ENCODE measurements at regions not wholly inside any gene's neighbourhood (a gene's known extent, or its start where the extent isn't known, plus 50 kb on each side); places are given as distances from the start of the nearest gene placed in this dataset.

DNA sequence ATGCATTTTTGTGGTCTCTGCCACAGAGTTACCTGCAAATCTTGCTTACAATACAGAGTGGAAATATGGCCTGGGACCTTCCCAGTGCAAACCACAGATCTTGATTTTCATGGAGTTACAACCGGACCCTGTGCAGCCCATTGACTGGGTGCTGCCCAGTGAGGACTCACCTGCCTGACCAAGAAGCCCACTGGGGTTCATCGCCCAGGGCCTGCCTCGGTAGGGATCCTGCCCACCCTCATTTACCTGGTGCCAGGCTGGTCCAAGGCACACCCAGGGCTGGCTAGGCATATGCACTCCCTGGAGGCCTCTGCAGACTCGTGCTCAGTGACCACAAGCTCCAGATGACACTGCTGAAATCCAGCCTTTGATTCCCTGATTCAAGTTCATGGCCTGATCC lies 572.7 kb downstream of the NPHP4 start:
- no peak for DNase-seq (ENCODE audit: low spot score)

DNA sequence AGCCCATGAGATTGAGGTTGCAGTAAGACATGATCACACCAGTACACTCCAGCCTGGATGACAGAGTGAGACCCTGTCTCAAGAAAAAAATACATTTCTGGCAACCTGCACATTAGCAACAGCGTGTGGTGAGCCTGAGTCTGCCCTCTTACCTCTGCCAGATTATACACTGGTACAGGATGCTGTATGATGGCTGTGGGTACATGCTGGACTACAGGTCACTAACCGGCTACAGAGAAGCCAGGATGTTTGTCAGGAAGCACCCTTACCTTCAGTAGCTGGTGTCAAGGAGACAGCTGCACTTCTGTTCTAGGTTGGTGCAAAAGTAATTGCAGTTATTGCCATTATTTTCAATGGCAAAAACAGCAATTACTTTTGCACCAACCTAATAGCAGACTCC lies 575.7 kb downstream of the NPHP4 start:
- no peak for DNase-seq (ENCODE audit: low spot score)

DNA sequence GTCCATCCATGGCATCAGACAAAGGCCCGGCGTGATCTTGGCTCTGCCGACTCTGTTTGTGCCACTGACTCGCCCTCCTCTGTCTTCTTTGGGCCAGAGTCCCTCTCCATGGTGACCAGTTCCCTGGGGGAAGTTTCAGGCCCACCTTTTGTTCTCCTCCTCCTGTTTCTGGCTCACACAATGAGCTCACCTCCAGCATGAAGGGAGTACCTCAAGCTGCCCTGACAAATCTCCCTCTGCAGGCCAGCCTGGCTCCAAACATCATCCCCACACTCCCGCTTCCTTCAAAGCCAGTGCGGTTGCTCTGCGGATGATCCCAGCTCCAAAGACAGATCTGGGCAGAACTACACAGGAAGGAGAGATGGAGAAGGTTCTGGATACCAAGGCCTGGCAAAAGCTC lies 576.6 kb downstream of the NPHP4 start:
- DNase-seq (ENCODE audit: low spot score), result no peak

DNA sequence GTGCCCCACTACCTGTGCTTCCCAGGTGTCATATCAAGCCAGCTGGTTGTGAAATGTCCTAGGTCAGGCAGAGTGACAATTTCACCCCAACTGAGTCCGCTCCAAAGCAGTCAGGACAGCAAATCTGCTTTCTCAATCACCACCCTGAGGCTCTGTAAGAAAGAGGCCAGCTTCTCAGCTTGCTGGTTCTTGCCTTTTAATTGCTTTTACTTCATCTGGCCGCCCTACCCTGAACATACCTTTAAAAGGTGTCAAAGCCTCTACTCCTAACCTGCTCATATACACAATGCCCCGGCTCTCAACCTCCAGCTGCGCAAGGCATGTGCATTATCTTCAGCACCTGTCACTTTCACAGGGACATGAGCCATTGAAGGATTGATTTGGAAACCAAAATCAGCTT lies 581.6 kb downstream of the NPHP4 start:
- no peak for DNase-seq (ENCODE audit: low spot score)

DNA sequence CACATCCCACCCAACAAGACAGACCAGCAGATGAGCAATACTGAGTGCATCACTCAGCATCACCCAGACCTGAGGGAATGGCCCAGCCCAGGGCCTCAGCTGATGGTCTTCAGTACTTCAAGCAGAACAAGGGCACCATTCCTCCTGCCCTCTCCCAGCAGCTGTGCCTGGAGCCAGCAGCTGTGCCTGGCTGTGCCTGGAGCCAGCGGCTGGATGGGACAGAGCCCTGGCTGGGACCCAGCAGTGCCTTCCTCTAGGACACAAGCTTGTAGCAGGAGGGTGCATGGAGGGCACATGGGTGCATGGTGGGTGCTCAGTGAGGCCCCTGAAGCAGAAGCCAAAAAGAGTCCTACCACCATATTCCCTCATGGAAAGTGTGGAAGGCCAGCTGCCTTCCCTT lies 583.8 kb downstream of the NPHP4 start:
- DNase-seq (ENCODE audit: low spot score), result no peak

DNA sequence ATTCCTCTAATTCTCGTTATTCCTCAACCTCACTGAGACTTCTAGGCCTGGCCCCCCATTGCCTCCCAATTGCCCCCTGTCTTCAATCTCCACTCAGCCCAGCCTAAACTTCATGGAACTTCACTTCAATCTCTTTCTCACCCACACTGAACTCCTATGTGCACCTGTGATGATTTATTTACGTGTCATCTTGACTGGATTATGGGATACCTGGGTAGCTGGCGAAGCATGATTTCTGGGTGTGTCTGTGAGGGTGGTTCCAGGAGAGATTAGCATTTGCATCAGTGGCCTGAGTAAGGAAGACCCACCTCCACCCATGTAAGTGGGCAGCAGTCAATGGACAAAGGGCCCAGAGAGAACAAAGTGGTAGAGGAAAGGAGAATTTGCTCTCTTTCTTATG lies 587.0 kb downstream of the NPHP4 start:
- DNase-seq (ENCODE audit: low spot score), result no peak

DNA sequence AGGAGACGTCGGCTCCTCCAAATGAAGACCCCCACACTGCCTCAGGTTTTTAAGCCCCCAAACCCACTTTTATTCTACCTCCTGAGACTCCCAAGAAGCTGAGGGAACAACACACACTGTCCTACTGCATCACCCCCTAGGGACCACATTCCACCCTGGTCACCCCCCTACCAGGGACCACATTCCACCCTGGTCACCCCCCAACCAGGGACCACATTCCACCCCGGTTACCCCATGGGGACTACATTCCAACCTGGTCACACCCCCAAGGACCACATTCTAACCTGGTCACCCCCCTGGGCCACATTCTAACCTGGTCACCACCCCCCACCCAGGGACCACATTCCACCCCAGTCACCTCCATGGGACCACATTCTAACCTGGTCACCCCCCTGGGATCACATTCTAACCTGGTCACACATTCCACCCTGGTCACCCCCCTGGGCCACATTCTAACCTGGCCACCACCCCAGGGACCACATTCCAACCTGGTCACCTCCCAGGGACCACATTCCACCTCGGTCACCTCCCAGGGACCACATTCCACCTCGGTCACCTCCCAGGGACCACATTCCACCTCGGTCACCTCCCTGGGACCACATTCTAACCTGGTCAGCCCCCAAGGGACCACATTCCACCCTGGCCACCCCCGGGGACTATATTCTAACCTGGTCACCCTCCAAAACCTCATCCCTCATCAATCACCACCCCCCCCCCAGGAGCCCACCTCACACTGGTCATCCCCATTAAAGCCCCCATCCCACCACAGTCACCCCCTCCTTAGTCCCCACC lies 587.6 kb downstream of the NPHP4 start:
- DNase-seq (ENCODE audit: low spot score), result no peak

DNA sequence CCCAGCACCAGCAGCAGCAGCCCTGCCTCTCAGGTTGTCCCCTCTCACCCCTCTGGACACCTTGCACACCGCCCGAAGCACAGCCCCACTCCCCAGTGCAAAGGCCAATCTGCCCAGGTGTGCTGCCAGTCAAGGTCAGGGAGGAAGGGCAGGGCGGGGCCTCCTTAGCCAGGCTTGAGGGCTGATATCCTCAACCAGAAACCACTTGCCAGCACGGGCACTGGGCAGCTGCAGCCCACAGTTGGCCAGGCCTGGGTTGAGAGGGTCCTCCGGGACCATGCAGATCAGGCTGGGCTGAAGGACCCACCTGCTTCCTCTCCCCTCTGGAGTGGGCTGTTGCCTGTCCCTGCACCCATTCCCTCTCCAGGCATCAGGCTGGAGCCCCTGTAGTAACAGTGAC lies 588.3 kb downstream of the NPHP4 start:
- no peak for DNase-seq (ENCODE audit: low spot score)

DNA sequence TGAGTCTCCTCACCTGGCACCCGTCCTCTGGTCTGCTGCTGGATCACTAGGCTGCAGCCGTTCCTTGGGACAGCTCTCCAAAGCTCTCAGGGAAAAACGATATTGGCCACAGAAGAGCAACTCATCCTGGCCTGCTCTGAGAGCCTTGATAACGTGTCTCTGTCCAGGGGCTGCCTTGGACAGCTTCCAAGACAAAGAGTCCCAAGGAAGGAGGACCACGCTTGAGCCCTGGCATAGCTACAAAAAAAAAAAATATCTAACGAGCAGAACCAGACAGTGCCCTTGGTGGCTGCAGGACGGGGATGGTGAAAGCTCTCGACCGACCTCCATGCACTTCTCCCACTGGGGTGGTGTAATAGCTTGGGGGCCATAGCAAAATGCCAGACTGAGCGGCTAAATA lies 589.6 kb downstream of the NPHP4 start:
- DNase-seq (ENCODE audit: low spot score), result no peak

DNA sequence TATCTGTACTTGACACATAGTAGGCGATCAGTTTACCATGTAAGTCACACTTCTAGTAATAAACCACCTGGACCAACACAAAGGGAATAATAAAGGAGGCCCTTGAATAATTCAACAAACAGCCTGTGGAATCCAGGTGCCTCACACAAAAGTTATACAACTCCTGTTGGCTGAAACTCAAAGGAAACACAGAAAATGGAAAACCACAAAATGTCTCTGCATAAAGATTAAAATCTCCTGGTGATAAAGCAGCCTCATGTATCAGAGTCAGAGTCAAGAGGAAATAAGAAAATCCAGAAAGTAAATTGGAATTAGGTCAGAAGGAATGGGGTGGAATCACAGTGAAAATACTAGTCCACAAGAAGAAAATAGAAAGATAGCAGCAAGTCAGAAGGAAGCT lies 592.5 kb downstream of the NPHP4 start:
- no peak for DNase-seq (ENCODE audit: low spot score)

DNA sequence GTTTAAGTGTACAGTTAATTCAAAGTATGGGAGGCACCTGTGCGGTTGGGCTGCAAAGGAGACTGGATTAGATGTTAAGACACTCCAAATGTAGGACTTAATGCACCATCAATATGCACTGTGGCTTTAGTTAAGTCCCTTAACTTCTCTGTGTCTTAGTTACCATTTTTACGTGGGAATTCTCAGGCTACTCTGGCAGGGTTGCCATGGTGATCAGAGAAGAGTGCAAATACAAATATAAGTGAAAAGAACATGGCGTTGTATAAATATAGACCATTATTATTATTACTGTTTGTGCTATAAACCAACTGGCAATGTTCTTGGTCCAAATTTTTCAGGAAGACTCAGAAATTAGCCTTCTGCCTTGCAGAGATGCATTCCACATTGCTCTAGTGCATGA lies 595.6 kb downstream of the NPHP4 start:
- DNase-seq (ENCODE audit: low spot score), result no peak

DNA sequence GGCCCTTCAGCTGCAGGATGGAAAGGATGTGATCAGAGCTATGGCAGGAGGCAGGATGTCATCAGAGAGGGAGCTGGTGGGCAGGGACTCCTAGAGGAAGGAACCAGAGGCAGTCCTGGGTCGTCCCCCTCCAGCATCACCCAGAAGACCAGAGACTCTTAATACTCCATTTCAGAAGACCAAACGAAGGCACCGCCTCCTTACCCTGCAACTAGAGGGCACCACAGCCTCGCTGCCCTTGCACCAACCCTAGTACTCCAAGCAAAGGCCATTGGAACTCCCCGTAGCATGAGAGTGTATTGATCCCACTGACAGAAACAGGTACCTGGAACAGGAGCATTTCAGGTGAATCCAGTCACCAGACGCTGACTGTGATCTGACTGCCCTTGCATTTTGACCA lies 598.1 kb downstream of the NPHP4 start:
- no peak for DNase-seq (ENCODE audit: low spot score)

DNA sequence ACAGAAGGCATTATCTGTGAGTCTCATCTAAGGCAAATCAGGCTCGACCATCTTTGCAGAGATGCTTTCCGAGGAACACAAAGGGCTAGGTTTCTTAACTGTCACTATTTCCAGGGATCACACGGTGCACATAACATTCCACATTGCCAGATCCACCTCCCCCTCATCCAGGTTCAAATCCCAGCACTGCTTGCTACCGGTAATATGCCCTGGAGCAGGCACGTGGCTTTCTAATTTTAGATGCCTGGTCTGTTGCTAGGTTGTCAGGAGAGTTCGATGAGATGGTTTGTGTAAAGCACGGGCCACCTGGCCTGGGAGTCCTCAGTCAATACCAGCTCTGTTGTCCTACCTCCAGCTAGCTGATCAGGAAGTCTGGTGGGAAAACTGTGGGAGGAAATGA lies 598.6 kb downstream of the NPHP4 start:
- no peak for DNase-seq (ENCODE audit: low spot score)

DNA sequence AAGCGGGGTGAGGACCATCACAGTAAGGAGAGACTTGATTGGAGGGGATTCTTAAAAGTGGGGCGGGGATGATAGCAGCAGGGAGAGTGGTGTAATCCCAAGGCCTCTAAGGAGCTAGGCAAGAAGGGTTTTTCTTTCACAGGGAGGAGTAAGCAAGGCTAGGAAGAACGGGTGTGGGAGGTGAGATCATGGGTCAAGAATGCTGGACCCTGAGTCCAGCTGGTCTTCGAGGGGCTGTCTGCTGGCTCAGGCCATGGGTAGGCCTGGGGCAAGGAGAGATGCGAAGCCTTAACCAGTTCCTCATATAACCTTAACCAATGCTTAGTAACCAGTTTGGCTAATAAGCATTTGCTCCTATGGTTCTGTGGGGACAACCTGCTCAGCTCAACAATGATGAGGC lies 599.1 kb downstream of the NPHP4 start:
- DNase-seq (ENCODE audit: low spot score), result no peak

DNA sequence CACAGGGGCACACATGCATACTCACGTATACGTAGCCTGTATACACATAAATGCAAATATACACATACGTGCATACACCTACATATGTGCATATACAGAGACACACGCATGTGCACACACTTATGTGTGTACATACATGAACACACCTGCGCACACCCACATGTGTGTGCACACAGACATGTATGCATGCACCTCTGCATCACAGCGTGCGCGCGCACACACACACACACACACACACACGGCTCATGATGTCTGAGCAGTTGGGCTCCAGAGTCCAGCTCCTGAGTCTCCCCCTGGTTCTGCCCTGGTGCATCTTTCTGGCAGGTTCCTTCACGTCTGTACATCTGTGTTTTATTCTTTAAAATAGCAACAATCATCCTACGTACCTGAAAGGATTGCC lies 600.5 kb downstream of the NPHP4 start:
- DNase-seq (ENCODE audit: low spot score), result no peak

DNA sequence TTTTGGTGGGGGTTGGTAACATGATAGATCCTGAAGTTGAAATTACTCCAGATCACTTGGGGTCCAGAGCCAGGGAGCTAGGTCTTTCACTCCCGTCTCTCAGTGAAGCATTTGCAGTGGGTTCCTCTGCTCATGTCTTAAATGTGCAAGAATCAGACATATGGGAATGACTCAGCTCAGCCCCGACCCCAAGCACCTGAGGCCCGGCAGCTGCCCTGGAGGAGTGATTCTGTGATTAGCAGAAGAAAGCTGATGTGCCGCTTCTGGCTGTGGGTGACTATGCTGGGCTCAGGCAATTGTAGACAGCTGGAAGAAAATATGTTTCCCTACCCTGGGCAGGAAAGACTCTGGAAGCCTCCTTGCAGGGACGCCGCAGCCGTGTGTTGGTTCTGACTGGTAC lies 601.7 kb downstream of the NPHP4 start:
- DNase-seq (ENCODE audit: low spot score), result no peak

DNA sequence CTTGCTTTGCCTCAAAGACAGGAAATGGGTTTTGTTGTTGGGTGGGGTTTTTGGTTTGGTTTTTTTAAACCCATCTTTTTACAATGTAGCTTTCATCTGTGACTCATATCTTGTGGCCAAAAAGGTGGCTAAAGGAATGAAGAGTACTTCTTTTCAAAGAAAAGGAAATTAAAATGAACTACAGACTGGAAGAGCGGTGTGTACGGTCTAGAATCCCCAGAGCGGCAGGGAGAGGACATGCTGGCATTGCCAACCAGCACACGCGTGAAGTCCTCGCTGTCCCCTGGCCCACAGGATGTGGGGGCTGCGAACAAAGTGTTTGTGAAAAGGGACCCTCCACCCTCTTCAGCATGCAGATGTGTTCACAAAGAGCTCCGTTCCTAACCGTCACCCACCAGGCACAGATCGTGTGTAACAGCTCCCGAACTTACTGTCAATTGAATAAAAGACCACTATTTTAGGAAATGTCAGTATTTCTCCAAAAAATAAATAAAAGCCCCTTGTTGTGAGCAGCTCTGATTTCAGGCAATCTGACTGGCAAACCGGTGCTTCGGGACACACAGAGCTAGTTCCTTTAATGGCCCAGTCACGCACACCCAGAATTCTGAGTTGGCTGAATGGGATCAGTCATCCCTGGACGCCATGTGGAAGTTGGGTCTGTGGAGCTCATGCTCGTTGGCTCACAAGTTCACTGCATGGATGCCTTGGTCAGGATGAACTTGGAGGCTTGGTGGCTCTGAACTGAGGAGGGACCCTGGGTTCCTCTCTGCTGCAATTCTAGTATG lies 602.9 kb downstream of the NPHP4 start:
- no peak for DNase-seq (ENCODE audit: low spot score)

DNA sequence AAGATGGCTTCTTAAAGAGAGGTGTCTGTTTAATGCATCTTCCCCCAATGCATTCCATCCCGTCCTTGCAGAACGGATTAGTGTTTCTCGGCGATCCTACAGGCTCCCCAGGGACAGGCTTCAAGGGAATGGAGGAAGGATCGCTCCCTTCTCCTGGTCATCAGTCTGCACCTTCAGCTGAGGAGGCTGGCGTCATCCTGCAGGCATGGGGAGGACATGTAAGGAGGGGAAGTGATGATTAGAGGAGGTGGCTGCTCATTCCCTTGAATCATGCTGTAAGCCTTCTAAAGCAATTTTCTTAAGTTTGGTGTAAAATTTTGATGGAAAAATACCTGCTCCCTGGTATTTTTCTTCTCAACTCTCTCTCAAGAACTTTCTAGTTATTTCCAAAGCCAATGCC lies 603.6 kb downstream of the NPHP4 start:
- DNase-seq (ENCODE audit: low spot score), result no peak

DNA sequence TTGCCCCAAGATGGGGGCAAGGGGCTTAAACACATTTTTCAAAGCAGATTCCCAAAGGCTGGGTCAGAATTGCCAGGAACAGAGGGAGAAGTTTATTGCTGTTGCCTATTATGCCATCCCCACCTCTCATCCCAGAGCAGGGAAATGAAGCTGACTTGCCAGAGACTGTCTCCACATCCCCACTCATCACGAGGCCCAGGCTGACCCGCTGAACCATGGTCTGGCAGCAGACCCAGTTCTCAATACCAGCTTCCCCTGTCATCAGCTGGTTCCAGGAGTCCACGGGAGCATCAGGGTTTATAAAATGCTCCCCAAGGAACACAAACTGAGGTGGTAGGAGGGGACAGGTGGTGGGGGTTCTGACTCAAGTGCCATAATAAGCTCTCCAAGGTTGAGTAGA lies 605.9 kb downstream of the NPHP4 start:
- no peak for DNase-seq (ENCODE audit: low spot score)

DNA sequence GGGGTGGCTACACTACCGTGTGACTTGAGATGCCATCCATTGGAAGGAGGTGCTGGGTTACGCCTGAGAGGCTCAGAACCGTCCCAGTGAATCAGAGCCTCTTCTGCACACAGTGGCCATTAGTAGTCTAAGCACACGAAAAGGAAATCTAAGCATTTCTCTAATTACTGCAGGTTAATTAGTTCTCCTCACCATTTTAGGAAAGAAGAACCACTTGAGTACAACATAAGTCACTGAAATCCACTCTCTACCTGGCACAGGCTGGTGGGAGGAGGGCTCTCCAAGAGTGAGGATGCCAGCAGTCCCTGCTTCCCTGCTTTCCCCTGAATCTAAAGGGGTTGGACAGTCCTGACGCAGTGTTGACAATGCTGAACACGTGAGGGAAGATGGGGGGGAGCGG lies 606.3 kb downstream of the NPHP4 start:
- no peak for DNase-seq (ENCODE audit: low spot score)

DNA sequence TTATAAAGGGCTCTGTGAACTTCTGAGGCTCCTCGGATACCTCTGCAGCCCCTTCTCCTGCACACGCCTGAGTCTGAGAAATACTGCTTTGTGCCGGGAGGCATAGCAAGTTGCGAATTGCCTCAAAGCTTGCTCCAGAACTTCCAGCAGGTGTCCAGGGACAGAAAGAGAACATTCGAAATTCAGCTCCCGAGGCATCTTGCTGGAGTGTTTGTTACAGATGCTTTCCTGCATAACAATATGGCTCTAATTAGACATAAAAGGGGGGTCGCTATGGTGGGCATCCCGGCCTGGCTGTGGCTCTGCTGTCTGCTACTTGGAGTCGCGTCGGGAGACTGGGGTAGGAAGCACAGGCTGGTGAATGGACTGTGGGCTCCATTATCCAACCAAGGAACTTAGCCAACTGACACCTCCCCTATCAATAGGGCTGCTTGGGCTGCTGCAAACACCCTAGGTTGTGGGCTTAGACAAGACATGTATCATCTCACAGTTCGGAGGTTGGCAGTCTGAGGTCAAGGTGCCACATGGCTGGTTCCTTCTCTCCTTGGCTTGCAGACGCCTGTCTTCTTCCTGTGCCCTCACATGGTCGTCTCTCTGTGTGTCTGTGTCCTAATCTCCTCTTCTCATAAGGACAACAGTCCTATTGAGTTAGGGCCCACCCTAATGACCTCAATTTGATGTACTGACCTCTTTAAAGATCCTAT lies 607.0 kb downstream of the NPHP4 start:
- DNase-seq (ENCODE audit: low spot score), result no peak

DNA sequence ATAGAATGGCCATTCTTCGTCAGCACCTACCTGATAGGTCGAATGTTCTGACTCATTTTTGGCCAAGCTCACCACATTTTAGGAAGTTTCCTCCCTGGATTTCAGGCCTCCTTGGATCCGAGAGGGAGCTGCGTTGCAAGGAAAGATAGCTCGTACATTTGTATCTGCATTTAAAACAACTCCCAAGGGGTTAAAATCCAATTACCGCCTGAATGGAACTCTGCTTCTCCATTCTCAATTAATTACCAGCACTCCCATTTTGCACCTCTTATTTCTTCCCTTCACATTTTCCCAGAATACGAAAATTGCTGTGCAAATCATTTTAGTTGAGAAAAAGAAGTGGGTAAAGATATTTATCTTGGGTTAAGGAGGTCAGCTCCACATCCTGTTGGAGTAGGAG lies 610.7 kb downstream of the NPHP4 start:
- no peak for DNase-seq (ENCODE audit: low spot score)

DNA sequence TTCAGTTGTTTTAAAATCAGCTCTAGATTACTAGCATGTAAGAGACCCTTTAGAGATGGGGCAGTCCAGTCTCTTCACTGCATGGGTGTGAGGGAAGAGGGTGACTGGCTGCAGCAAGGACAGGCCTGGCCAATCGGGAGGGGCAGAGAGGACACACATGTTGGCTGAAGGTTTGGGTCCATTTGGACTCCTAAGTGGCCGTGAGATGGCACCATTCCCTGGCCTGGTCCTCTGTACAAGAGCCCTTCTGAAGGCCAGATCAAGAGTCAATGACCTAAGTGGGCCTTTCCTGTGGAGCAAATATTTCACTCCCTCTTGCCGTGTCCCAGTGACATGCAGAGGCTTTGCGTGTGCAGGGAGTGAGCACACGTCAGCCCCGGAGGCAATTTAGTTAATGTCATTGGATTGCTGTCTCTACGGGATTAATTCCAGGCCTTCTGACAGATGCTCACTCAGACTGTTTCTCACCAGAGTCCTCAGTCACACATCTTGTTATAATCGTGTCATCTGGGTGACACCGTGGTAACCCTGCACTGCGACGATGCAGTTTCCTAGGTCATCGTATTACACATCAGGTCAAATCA lies 613.0 kb downstream of the NPHP4 start:
- DNase-seq (ENCODE audit: low spot score), result no peak

All from kidney capillary endothelial cell (primary cell).